Lung (tissue), 11 donors: ENCODE measurements at regions not wholly inside any gene's neighbourhood (a gene's known extent, or its start where the extent isn't known, plus 50 kb on each side); places are given as distances from the start of the nearest gene placed in this dataset.

Experiments used
- ATAC-seq: fragments of 200-7000 bp; cut with Tn5 transposase; one replicate; pipeline ENCODE4 v1.9.1; 2020; ENCODE audit warnings: moderate number of reproducible peaks; ENCODE audit not compliant: insufficient read depth, low FRiP score
- DNase-seq, 3 donors: peaks; one replicate each; pipeline ENCODE4 v3.0.0-alpha.2; 2013 to 2017
- H3K27ac ChIP-seq, 2 donors: one replicate each; pipeline ENCODE4 v1.5.1; 2013; ENCODE audit warnings: mild to moderate bottlenecking in 2 of 2, moderate library complexity in 2 of 2, control low read depth in 1 of 2, inconsistent platforms in 1 of 2, low read depth in 1 of 2, low read length in 1 of 2
- H3K27me3 ChIP-seq, 3 donors: one replicate each; pipeline ENCODE4 v1.5.1; 2013; ENCODE audit warnings: low read length in 2 of 3; ENCODE audit not compliant: control insufficient read depth in 3 of 3, insufficient read depth in 3 of 3
- H3K36me3 ChIP-seq, 4 donors: one replicate each; pipeline ENCODE4 v1.5.1; 2013; ENCODE audit warnings: low read length in 4 of 4, mild to moderate bottlenecking in 1 of 4, moderate library complexity in 1 of 4; ENCODE audit not compliant: control insufficient read depth in 4 of 4, insufficient read depth in 4 of 4
- H3K4me1 ChIP-seq, 5 donors: one replicate each; pipeline ENCODE4 v1.5.1; 2013; ENCODE audit warnings: low read length in 5 of 5, mild to moderate bottlenecking in 2 of 5, moderate library complexity in 1 of 5; ENCODE audit not compliant: control insufficient read depth in 5 of 5, insufficient read depth in 5 of 5
- H3K4me3 ChIP-seq: one replicate; pipeline ENCODE4 v1.5.1; 2013; ENCODE audit warnings: mild to moderate bottlenecking, control low read depth, moderate library complexity
- H3K9ac ChIP-seq, 2 donors: one replicate each; pipeline ENCODE4 v1.5.1; 2013; ENCODE audit warnings: low read length in 2 of 2, control low read depth in 1 of 2; ENCODE audit not compliant: insufficient read depth in 1 of 2
- H3K9me3 ChIP-seq, 4 donors: one replicate each; pipeline ENCODE4 v1.5.1; 2013; ENCODE audit warnings: low read length in 3 of 4, mild to moderate bottlenecking in 1 of 4, moderate library complexity in 1 of 4; ENCODE audit not compliant: control insufficient read depth in 4 of 4, insufficient read depth in 3 of 4
- CTCF ChIP-seq: IDR thresholded peaks from 2 replicates; pipeline ENCODE4 v1.5.1; 2012; ENCODE audit warnings: mild to moderate bottlenecking; ENCODE audit errors: control extremely low read depth, extremely low read depth
- WGBS, 2 donors: extraction: QIAGEN DNeasy Blood & Tissue Kit; methylation state at CpG; one replicate each; pipeline ENCODE4 v1.1.7; 2013; 5-methylcytosine and 5-hydroxymethylcytosine counted together
- donor health status: control.
- donor health status: control.
- donor health status: Bipolar disorder and iron deficiency.
- donor health status: healthy.
- donor health status: DM: yes; HTN: yes; CAD: no.

- Histone ChIP-seq H3K36me3 (no peaks in the 10 kb centered on the region), H3K4me3 (no peak overlapping the region), H3K9me3 (no peaks in the 10 kb centered on the region), H3K4me1 (peaks cover 0 to 2% (median 0%) of the 10 kb centered on the region in 5 donors), H3K9ac (no peak overlapping the region), H3K27ac (no peak overlapping the region), H3K27me3 (peaks cover 0 to 3% (median 0%) of the 10 kb centered on the region in 3 donors)
- ATAC-seq (no peak), DNase-seq (no peak)
- TF ChIP-seq CTCF, result no peak
- WGBS, 2 donors, result 87 to 88% methylated on average over 3 of the region's 3 CpGs
Observed at GRCh38 chr11:112770487-112770886, 190.7 kb upstream of the NCAM1 start.

DNA sequence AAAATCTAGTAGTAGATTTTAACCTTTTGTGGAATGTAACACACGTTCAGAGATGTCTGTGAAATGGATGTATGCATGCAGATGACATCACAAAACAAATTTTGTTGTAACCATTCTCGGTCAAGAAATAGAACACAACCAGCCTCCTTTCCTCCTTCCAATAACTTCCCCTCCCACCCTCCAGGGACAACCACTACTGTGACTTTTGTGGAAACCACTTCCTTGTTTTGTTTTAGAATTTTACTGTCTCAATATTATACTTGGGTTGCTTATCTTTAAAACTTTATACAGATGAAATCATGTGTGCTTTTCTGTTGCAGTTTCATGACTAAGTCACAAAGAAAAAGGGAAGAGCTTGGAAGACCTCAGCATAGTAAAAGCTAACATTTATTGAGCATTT is 189.4 kb upstream of the NCAM1 start:
- H3K27me3 ChIP-seq, result peaks cover 0 to 3% (median 0%) of the 10 kb centered on the region in 3 donors
- no peak for DNase-seq
- no peaks in the 10 kb centered on the region for H3K36me3 ChIP-seq
- H3K9me3 ChIP-seq, result no peaks in the 10 kb centered on the region
- H3K27ac ChIP-seq, result no peak overlapping the region
- no peak overlapping the region for H3K9ac ChIP-seq
- H3K4me1 ChIP-seq, result peaks cover 0 to 2% (median 0%) of the 10 kb centered on the region in 5 donors
- 26 to 45% methylated on average over 2 of the region's 2 CpGs for WGBS, 2 donors
- no peak for TF ChIP-seq CTCF
- no peak for ATAC-seq
- H3K4me3 ChIP-seq, result no peak overlapping the region

DNA sequence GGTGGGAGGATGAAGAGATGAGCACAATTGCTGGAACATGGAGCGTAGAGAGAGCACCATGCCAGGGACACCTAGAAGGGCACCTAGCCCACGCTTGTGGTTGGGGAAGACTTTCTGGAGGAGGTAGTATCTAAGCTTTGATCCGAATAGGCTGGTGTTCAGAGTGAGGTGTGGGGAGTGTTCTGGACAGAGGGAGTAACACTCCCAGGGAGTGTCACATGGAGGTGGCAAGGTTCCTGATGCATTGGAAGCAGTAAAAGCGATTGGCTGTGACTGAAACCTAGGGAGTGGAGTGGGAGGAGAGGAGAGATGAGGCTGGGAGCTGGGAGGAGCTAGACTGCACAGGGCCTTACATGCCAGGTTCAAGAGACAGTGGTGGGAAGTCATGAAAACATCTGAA is 188.0 kb upstream of the NCAM1 start:
- Histone ChIP-seq H3K9me3 (peaks cover 0 to 3% (median 0%) of the 10 kb centered on the region in 4 donors), H3K4me1 (peaks cover 0 to 11% (median 0%) of the 10 kb centered on the region in 5 donors), H3K36me3 (no peaks in the 10 kb centered on the region), H3K4me3 (no peak overlapping the region), H3K9ac (no peak overlapping the region), H3K27me3 (peaks cover 0 to 3% (median 0%) of the 10 kb centered on the region in 3 donors), H3K27ac (peak overlapping the region in 1 of 2 donors; percentile 8)
- WGBS, 2 donors, result 79 to 81% methylated on average over 4 of the region's 4 CpGs
- no peak for TF ChIP-seq CTCF
- no peak for ATAC-seq
- no peak for DNase-seq

DNA sequence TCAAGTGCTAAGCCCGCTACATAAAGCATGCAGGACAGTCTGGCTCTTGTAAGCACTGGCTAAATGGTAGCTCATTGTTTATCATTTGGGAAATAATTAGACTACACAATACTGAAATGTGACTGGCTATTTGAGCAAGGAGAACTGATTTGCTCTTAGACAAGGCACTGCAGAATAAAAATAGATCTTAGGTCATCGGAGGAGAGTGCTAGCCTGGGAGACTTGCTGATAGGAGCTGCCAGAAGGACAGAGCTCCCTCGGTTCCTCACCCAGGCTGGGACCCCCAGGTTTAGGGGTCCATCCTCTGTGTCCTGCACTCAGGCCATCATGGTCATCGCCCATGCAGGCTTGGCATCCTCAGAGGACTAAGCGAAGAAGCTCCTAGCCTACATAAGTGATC is 184.4 kb upstream of the NCAM1 start:
- no peak overlapping the region for H3K9ac ChIP-seq
- H3K9me3 ChIP-seq, result peaks cover 0 to 5% (median 0%) of the 10 kb centered on the region in 4 donors
- DNase-seq, result no peak
- H3K4me1 ChIP-seq, result peaks cover 0 to 11% (median 0%) of the 10 kb centered on the region in 5 donors
- peak overlapping the region in 1 of 2 donors; percentile 47 for H3K27ac ChIP-seq
- WGBS, 2 donors, result 83 to 85% methylated on average over 5 of the region's 5 CpGs
- no peak for ATAC-seq
- no peaks in the 10 kb centered on the region for H3K27me3 ChIP-seq
- H3K36me3 ChIP-seq, result no peaks in the 10 kb centered on the region
- TF ChIP-seq CTCF, result no peak
- no peak overlapping the region for H3K4me3 ChIP-seq
